Mesothelial cell of epicardium (in vitro differentiated cells): ENCODE measurements at regions not wholly inside any gene's neighbourhood (a gene's known extent, or its start where the extent isn't known, plus 50 kb on each side); places are given as distances from the start of the nearest gene placed in this dataset.
"Not testable (repeated sequence)": the region's sequence is repeated elsewhere in the genome, so short reads cannot be mapped to it uniquely, and the experiment has no call there.

ENCODE experiments used
- DNase-seq, 2 experiments: peaks; one replicate each; pipeline ENCODE4 v3.0.0; 2021; ENCODE audit warnings: low spot score in 2 of 2; ENCODE audit not compliant: unreplicated experiment in 2 of 2
- H3K27ac Mint-ChIP-seq: 2 replicates; pipeline ENCODE4 v1.8.0; 2021; ENCODE audit warnings: mixed read lengths
- H3K27me3 Mint-ChIP-seq: 2 replicates; pipeline ENCODE4 v1.8.0; 2021; ENCODE audit warnings: low read depth, mixed read lengths
- H3K36me3 Mint-ChIP-seq: 2 replicates; pipeline ENCODE4 v1.8.0; 2021; ENCODE audit warnings: mixed read lengths
- H3K4me1 Mint-ChIP-seq: 2 replicates; pipeline ENCODE4 v1.8.0; 2021; ENCODE audit warnings: mixed read lengths
- H3K4me3 Mint-ChIP-seq: 2 replicates; pipeline ENCODE4 v1.8.0; 2021; ENCODE audit warnings: mild to moderate bottlenecking, moderate library complexity, mixed read lengths
- H3K9me3 Mint-ChIP-seq: 2 replicates; pipeline ENCODE4 v1.8.0; 2021; ENCODE audit warnings: mixed read lengths
- CTCF ChIP-seq: fragments of 200-600 bp; sonication (generic); IDR thresholded peaks from one replicate; pipeline ENCODE4 v1.5.0; 2021; ENCODE audit warnings: antibody characterized with exemption; ENCODE audit not compliant: unreplicated experiment

- Mint-ChIP-seq H3K9me3 (peaks cover 14% of the 10 kb centered on the region), H3K27ac (no peak overlapping the region), H3K4me1 (no peaks in the 10 kb centered on the region), H3K4me3 (no peak overlapping the region), H3K27me3 (no peaks in the 10 kb centered on the region), H3K36me3 (no peaks in the 10 kb centered on the region)
- DNase-seq, result no peak
- TF ChIP-seq CTCF, result no peak
These were observed 72.4 kb downstream of the FH start for GRCh38 chr1:241447031-241447644.

- Mint-ChIP-seq H3K4me3 (no peak overlapping the region), H3K27ac (no peak overlapping the region), H3K4me1 (no peaks in the 10 kb centered on the region), H3K27me3 (no peaks in the 10 kb centered on the region), H3K36me3 (no peaks in the 10 kb centered on the region), H3K9me3 (peaks cover 14% of the 10 kb centered on the region)
- no peak for TF ChIP-seq CTCF
- no peak for DNase-seq
These were observed 74.7 kb downstream of the FH start for GRCh38 chr1:241444836-241445235.

- H3K4me1 Mint-ChIP-seq, result no peaks in the 10 kb centered on the region
These were observed 76.0 kb downstream of the FH start for GRCh38 chr1:241443561-241443960.

GRCh38 chr1:241442686-241443085 lies 76.9 kb downstream of the FH start:
- DNase-seq, result no peak
- Mint-ChIP-seq H3K36me3 (no peaks in the 10 kb centered on the region), H3K4me3 (no peak overlapping the region), H3K4me1 (no peaks in the 10 kb centered on the region), H3K27ac (no peak overlapping the region), H3K27me3 (no peaks in the 10 kb centered on the region), H3K9me3 (peaks cover 14% of the 10 kb centered on the region)
- no peak for TF ChIP-seq CTCF

More at GRCh38 chr1:241443561-241443960, 76.0 kb downstream of the FH start:
- no peak for TF ChIP-seq CTCF
- DNase-seq, result no peak
- no peak overlapping the region for H3K4me3 Mint-ChIP-seq
- H3K36me3 Mint-ChIP-seq, result no peaks in the 10 kb centered on the region
- H3K9me3 Mint-ChIP-seq, result peaks cover 14% of the 10 kb centered on the region
- H3K27me3 Mint-ChIP-seq, result no peaks in the 10 kb centered on the region
- no peak overlapping the region for H3K27ac Mint-ChIP-seq

- Mint-ChIP-seq H3K4me1 (no peaks in the 10 kb centered on the region), H3K27me3 (no peaks in the 10 kb centered on the region), H3K36me3 (no peaks in the 10 kb centered on the region), H3K27ac (no peak overlapping the region), H3K9me3 (peaks cover 14% of the 10 kb centered on the region), H3K4me3 (no peak overlapping the region)
- TF ChIP-seq CTCF, result no peak
- DNase-seq, result no peak
These were observed 78.7 kb downstream of the FH start for GRCh38 chr1:241440904-241441303.

- DNase-seq, H3K27ac Mint-ChIP-seq, H3K27me3 Mint-ChIP-seq, H3K36me3 Mint-ChIP-seq, H3K4me3 Mint-ChIP-seq, H3K4me1 Mint-ChIP-seq: not testable (repeated sequence)
- peaks cover 18% of the 10 kb centered on the region for H3K9me3 Mint-ChIP-seq
These were observed 80.9 kb downstream of the FH start for GRCh38 chr1:241438686-241439085.
